ENCODE measurements at regions not wholly inside any gene's neighbourhood (a gene's known extent, or its start where the extent isn't known, plus 50 kb on each side); places are given as distances from the start of the nearest gene placed in this dataset.

GRCh38 chr10:84846658-84847316 lies 518.4 kb downstream of the CCSER2 start:
- no peak for TF ChIP-seq CTCF (IDR thresholded peaks at IDR 0.05; ENCODE audit: borderline replicate concordance)
- Histone ChIP-seq H3K36me3 (no peaks in the 10 kb centered on the region), H3K9me3 (replicated peaks) (no peaks in the 10 kb centered on the region), H3K27ac (replicated peaks) (no peak overlapping the region), H3K4me1 (no peaks in the 10 kb centered on the region), H3K4me3 (no peak overlapping the region), H3K27me3 (ENCODE audit: low read depth) (no peaks in the 10 kb centered on the region)
- intact Hi-C loops (cut with micrococcal nuclease), result no loop called here
- DNase-seq, result no peak

GRCh38 chr10:84848967-84849366 lies 520.6 kb downstream of the CCSER2 start:
- intact Hi-C loops (cut with micrococcal nuclease), result no loop called here

GRCh38 chr10:84850826-84851225 lies 522.4 kb downstream of the CCSER2 start:
- Histone ChIP-seq H3K36me3 (no peaks in the 10 kb centered on the region), H3K4me3 (no peak overlapping the region), H3K9me3 (replicated peaks) (no peaks in the 10 kb centered on the region), H3K27me3 (ENCODE audit: low read depth) (no peaks in the 10 kb centered on the region), H3K4me1 (no peaks in the 10 kb centered on the region), H3K27ac (replicated peaks) (no peak overlapping the region)
- DNase-seq, result no peak
- intact Hi-C loops (cut with micrococcal nuclease), result no loop called here
- TF ChIP-seq CTCF (IDR thresholded peaks at IDR 0.05; ENCODE audit: borderline replicate concordance), result no peak

More at GRCh38 chr10:84848967-84849366, 520.6 kb downstream of the CCSER2 start:
- Histone ChIP-seq H3K36me3 (no peaks in the 10 kb centered on the region), H3K4me1 (no peaks in the 10 kb centered on the region), H3K9me3 (replicated peaks) (no peaks in the 10 kb centered on the region), H3K27me3 (ENCODE audit: low read depth) (no peaks in the 10 kb centered on the region), H3K27ac (replicated peaks) (no peak overlapping the region), H3K4me3 (no peak overlapping the region)
- TF ChIP-seq CTCF (IDR thresholded peaks at IDR 0.05; ENCODE audit: borderline replicate concordance), result no peak
- no peak for DNase-seq

GRCh38 chr10:84854439-84854838 lies 526.0 kb downstream of the CCSER2 start:
- H3K4me1 ChIP-seq, result no peaks in the 10 kb centered on the region
- no peaks in the 10 kb centered on the region for H3K27me3 ChIP-seq (ENCODE audit: low read depth)
- H3K9me3 ChIP-seq (replicated peaks), result peaks cover 7% of the 10 kb centered on the region
- H3K27ac ChIP-seq (replicated peaks), result no peak overlapping the region
- H3K4me3 ChIP-seq, result no peak overlapping the region
- intact Hi-C loops (cut with micrococcal nuclease), result no loop called here
- no peaks in the 10 kb centered on the region for H3K36me3 ChIP-seq
- DNase-seq, result no peak
- no peak for TF ChIP-seq CTCF (IDR thresholded peaks at IDR 0.05; ENCODE audit: borderline replicate concordance)

GRCh38 chr10:84860855-84861254 lies 532.5 kb downstream of the CCSER2 start:
- no peak for TF ChIP-seq CTCF (IDR thresholded peaks at IDR 0.05; ENCODE audit: borderline replicate concordance)
- intact Hi-C loops (cut with micrococcal nuclease), result no loop called here
- no peaks in the 10 kb centered on the region for H3K27me3 ChIP-seq (ENCODE audit: low read depth)
- no peaks in the 10 kb centered on the region for H3K36me3 ChIP-seq
- peaks cover 4% of the 10 kb centered on the region for H3K4me1 ChIP-seq
- no peak for DNase-seq
- H3K4me3 ChIP-seq, result no peak overlapping the region
- H3K27ac ChIP-seq (replicated peaks), result no peak overlapping the region
- peaks cover 7% of the 10 kb centered on the region for H3K9me3 ChIP-seq (replicated peaks)

Measured in left ventricle myocardium inferior (tissue), 1 donor.